Head of caudate nucleus (tissue), 42 donors: ENCODE measurements at regions not wholly inside any gene's neighbourhood (a gene's known extent, or its start where the extent isn't known, plus 50 kb on each side); places are given as distances from the start of the nearest gene placed in this dataset.
A peak's percentile ranks its signal among the peaks of the same experiment; 100 is the strongest.
"Not testable (repeated sequence)": the region's sequence is repeated elsewhere in the genome, so short reads cannot be mapped to it uniquely, and the experiment has no call there.

Source experiments
- DNase-seq, 42 donors: peaks; one replicate each; pipeline versions ENCODE4 v3.0.0 to v3.0.0-alpha.2; 2020 to 2021; ENCODE audit warnings: mixed read lengths in 7 of 42
- intact Hi-C: fragments of 100-400 bp; cut with DNase I; formaldehyde crosslinking; loops from one replicate; pipeline ENCODE4 v1.15.0; 2022

- no peak for DNase-seq
- intact Hi-C loops, result no loop called here
Measured at GRCh38 chr12:33054371-33054770, 157.8 kb upstream of the PKP2 start.

- intact Hi-C loops, result no loop called here
- no peak for DNase-seq
Measured at GRCh38 chr12:33052141-33053051, 155.8 kb upstream of the PKP2 start.

GRCh38 chr12:33047666-33048065, 151.1 kb upstream of the PKP2 start:
- intact Hi-C loops, result no loop called here
- DNase-seq, result no peak

GRCh38 chr12:33044447-33044846, 147.9 kb upstream of the PKP2 start:
- no peak for DNase-seq
- intact Hi-C loops, result no loop called here

GRCh38 chr12:33041562-33041961, 145.0 kb upstream of the PKP2 start:
- intact Hi-C loops, result no loop called here
- no peak for DNase-seq

GRCh38 chr12:33033999-33034398, 137.4 kb upstream of the PKP2 start:
- intact Hi-C loops, DNase-seq: not testable (repeated sequence)

GRCh38 chr12:33026791-33027190, 130.2 kb upstream of the PKP2 start:
- DNase-seq, result no peak

GRCh38 chr12:33022724-33023123, 126.1 kb upstream of the PKP2 start:
- DNase-seq, intact Hi-C loops: not testable (repeated sequence)

More at GRCh38 chr12:33026791-33027190, 130.2 kb upstream of the PKP2 start:
- intact Hi-C loops, result no loop called here

GRCh38 chr12:33017029-33017428, 120.5 kb upstream of the PKP2 start:
- intact Hi-C loops, result not testable (repeated sequence)

GRCh38 chr12:33012226-33012625, 115.6 kb upstream of the PKP2 start:
- intact Hi-C loops, result no loop called here
- no peak for DNase-seq

More at GRCh38 chr12:33017029-33017428, 120.5 kb upstream of the PKP2 start:
- not testable (repeated sequence) for DNase-seq

- no peak for DNase-seq
- intact Hi-C loops, result no loop called here
Measured at GRCh38 chr12:33006106-33006505, 109.5 kb upstream of the PKP2 start.

- DNase-seq, result no peak
- intact Hi-C loops, result no loop called here
Measured at GRCh38 chr12:33000016-33000415, 103.4 kb upstream of the PKP2 start.

- intact Hi-C loops, result no loop called here
Measured at GRCh38 chr12:32997471-32997870, 100.9 kb upstream of the PKP2 start.

GRCh38 chr12:32995623-32996022, 99.0 kb upstream of the PKP2 start:
- intact Hi-C loops, result no loop called here
- no peak for DNase-seq

More at GRCh38 chr12:32997471-32997870, 100.9 kb upstream of the PKP2 start:
- DNase-seq, result no peak

GRCh38 chr12:32993404-32993803, 96.8 kb upstream of the PKP2 start:
- intact Hi-C loops, result no loop called here
- DNase-seq, result peak in 14 of 42 donors; percentile 9 to 69 (median 26)

- no peak for DNase-seq
- intact Hi-C loops, result no loop called here
Measured at GRCh38 chr12:32989705-32990104, 93.1 kb upstream of the PKP2 start.

- peak in 32 of 42 donors; percentile 9 to 82 (median 43) for DNase-seq
- intact Hi-C loops, result no loop called here
Measured at GRCh38 chr12:32988982-32989381, 92.4 kb upstream of the PKP2 start.

GRCh38 chr12:32987512-32987911, 90.9 kb upstream of the PKP2 start:
- no peak for DNase-seq
- intact Hi-C loops, result no loop called here

- intact Hi-C loops, result no loop called here
- no peak for DNase-seq
Measured at GRCh38 chr12:32983968-32984367, 87.4 kb upstream of the PKP2 start.

GRCh38 chr12:32983332-32983731, 86.8 kb upstream of the PKP2 start:
- DNase-seq, result no peak
- intact Hi-C loops, result no loop called here

- intact Hi-C loops, result no loop called here
Measured at GRCh38 chr12:32981139-32981538, 84.6 kb upstream of the PKP2 start.

More at GRCh38 chr12:32981139-32981538, 84.6 kb upstream of the PKP2 start:
- no peak for DNase-seq
